ENCODE measurements at regions not wholly inside any gene's neighbourhood (a gene's known extent, or its start where the extent isn't known, plus 50 kb on each side); places are given as distances from the start of the nearest gene placed in this dataset.

DNA sequence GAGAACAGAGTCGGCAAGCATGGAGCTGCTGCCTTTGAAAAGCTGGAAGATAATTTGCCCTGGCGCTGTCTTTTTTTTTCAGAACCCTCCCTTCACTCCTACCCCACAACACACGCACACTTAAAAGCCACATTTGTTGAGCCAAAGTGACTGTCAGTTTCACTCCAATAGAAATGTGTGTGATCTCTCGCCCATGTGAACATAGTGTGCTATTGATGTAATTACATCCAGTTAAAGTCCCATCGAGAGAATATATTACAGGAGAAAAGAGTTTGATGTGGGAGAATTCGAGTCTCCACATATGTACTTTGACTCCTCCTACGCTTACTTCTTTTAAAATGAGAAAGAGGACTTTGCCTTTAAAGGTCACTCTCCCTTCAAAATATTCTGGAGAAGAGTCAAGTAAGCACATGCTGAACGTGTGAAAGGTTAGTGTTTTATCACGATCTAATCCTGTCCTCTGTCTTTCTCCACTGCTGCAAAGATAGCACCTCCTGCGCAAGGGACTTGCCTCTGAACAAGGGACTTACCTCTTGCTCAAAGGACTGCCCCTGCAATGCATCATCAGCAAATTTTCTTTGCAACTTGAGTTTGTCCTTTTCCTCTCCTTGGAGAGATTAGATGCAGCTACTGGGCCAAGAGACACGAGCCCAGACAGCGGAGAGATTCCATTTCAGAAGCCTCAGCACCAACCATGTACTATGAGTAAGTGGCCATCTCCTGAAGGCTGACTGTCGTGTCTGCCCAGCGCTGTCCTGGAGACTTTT lies 613.9 kb downstream of the PTPRU start:
- TF ChIP-seq, protein P1, sequence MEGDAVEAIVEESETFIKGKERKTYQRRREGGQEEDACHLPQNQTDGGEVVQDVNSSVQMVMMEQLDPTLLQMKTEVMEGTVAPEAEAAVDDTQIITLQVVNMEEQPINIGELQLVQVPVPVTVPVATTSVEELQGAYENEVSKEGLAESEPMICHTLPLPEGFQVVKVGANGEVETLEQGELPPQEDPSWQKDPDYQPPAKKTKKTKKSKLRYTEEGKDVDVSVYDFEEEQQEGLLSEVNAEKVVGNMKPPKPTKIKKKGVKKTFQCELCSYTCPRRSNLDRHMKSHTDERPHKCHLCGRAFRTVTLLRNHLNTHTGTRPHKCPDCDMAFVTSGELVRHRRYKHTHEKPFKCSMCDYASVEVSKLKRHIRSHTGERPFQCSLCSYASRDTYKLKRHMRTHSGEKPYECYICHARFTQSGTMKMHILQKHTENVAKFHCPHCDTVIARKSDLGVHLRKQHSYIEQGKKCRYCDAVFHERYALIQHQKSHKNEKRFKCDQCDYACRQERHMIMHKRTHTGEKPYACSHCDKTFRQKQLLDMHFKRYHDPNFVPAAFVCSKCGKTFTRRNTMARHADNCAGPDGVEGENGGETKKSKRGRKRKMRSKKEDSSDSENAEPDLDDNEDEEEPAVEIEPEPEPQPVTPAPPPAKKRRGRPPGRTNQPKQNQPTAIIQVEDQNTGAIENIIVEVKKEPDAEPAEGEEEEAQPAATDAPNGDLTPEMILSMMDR (IDR thresholded peaks at IDR 0.05), result no peak
- TF ChIP-seq POLR2AphosphoS5 (IDR thresholded peaks at IDR 0.05), result no peak

All from upper lobe of left lung (tissue), 4 donors.